GM12874 (cell line): ENCODE measurements at regions not wholly inside any gene's neighbourhood (a gene's known extent, or its start where the extent isn't known, plus 50 kb on each side); places are given as distances from the start of the nearest gene placed in this dataset.

ENCODE experiments used
- TF ChIP-seq, protein P1 (sequence below): IDR thresholded peaks from 2 replicates; pipeline ENCODE4 v1.5.1; 2011; ENCODE audit warnings: low read depth, mild to moderate bottlenecking, control low read depth, low read length, moderate library complexity; ENCODE audit not compliant: insufficient read depth

DNA sequence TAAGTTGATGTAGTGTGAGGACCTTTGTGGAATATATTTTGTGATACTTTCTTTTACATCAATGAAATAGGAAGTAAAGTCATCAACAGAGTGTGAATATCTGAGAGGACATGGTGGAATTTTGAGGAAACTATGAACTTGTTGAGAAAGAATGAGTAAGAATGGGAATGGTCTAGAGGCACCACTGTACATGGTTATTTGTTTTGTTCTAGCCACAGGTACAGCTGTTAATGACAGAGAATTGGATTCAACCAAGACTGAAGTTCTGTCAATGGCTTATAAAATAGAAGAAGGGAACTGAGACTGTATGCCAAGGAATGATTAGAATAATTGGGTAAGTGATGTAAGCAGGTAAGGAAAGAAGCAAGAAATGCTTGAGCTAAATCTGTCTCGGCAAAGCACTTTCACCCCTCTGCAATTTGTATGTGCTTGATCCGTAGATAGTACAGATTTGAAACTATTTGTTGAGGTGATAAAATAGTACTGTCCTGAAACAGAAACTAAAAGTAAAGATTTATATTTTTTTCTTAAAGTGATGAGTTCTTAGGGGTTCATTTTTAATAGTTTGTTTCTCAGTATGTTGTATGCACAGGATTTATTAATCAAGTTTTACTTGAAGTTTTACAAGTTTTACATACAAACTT lies 468.8 kb upstream of the SMC2 start:
- TF ChIP-seq, protein P1, sequence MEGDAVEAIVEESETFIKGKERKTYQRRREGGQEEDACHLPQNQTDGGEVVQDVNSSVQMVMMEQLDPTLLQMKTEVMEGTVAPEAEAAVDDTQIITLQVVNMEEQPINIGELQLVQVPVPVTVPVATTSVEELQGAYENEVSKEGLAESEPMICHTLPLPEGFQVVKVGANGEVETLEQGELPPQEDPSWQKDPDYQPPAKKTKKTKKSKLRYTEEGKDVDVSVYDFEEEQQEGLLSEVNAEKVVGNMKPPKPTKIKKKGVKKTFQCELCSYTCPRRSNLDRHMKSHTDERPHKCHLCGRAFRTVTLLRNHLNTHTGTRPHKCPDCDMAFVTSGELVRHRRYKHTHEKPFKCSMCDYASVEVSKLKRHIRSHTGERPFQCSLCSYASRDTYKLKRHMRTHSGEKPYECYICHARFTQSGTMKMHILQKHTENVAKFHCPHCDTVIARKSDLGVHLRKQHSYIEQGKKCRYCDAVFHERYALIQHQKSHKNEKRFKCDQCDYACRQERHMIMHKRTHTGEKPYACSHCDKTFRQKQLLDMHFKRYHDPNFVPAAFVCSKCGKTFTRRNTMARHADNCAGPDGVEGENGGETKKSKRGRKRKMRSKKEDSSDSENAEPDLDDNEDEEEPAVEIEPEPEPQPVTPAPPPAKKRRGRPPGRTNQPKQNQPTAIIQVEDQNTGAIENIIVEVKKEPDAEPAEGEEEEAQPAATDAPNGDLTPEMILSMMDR: no peak

DNA sequence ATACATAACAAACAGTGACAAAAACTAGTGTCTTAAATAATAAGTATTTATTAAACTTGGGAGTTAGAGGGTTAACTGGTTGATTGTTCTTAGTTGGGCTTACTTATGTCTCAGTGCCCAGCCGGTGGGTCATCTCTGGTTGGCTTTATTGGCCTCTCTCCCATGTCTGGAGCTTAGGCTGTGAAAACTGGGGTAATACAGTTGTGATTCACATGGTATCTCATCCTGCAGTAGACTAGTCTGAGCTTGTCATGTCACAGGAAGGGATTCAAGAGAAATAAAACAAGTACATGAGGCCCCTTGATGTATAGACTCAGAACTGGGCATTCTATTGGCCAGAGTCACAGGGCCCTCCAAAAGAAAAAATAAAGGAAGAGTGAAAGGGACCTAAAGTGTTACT lies 466.4 kb upstream of the SMC2 start:
- TF ChIP-seq, protein P1: no peak

DNA sequence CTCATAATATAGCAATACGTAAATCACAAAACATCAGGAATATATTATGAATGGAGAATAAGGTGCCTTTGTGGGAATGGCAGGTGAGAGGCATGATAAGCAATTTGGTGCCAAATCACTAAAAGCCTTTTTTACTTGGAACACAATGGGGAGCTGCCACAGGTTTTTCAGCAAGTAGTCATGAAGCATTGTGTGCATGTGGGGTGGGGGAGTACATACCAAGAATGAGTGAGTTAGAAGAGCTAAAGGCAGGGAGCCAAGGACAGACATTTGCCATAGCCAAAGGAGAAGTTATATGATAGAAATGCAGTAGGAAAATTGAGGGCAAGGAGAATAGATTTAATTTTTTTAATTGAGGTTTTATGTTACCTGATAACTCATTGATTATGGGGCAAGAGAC lies 445.0 kb upstream of the SMC2 start:
- TF ChIP-seq, protein P1: no peak

DNA sequence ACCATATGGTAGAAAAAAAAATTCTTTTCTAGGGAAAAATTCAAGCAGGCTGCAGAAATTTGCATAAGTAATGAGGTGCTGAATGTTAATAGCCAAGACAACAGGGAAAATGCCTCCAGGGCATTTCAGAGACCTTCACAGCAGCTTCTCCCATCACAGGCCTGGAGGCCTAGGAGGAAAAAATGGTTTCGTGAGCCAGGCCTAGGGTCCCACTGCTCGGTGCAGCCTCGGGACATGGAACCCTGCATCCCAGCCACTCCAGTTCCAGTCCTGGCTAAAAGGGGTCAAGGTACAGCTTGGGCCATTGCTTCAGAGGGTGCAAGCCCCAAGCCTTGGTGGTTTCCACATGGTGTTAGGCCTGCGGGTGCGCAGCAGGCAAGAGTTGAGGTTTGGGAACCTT lies 436.0 kb upstream of the SMC2 start:
- TF ChIP-seq, protein P1: no peak

DNA sequence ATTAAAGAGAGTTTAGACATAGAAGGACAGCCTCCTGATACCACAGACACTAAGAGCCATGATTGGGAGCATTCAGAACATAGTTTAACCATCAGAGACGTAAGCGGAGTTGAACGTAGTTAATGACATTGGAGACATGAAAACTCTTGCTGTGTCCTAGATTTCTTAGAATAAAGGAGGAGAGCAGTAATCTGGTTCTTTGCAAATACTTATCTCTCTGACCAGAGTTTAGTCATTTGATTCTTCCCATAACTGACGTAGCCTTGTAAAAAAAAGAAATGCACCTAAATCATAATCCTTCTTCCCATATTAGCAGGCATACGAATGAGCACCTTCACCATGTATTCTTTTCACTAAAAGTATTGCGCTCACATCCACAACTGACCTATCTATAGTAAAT lies 433.3 kb upstream of the SMC2 start:
- TF ChIP-seq, protein P1: no peak

DNA sequence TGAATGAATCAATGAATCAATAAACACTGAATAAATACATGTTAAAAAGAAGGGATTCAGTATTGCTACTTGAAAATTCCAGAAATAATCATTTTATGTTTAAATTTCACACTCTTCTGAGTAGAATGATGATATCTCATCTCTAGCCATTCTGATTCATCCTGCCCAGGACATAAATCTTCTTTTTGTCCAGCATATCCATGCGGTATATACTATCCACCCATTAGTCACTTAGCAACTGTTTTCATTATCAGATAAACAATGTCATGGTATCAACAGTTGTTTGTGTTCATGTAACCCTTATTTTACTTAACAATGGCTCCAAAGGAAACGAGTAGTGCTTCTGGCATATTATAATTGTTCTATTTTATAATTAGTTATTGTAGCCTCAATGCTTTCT lies 432.4 kb upstream of the SMC2 start:
- TF ChIP-seq, protein P1: no peak

DNA sequence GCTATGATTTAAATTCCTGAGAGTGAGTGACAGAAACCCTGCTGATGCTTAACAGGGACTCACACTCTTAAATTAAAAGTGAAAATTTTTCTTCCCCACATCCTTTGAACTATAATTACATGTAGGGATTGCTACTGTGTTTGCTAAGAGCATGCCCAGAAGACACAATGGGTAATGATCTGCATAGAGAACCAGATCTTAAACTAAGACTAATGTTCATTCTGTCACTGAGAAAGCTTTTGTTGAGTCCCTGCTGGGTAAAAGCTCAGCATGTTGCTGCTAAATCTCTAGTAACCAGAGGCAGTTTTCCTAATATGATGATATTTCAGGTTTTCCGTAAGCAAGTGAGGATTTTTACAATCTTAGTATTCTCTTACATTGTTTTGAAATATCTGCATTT lies 424.8 kb upstream of the SMC2 start:
- TF ChIP-seq, protein P1: no peak
